ENCODE measurements at regions not wholly inside any gene's neighbourhood (a gene's known extent, or its start where the extent isn't known, plus 50 kb on each side); places are given as distances from the start of the nearest gene placed in this dataset.

DNA sequence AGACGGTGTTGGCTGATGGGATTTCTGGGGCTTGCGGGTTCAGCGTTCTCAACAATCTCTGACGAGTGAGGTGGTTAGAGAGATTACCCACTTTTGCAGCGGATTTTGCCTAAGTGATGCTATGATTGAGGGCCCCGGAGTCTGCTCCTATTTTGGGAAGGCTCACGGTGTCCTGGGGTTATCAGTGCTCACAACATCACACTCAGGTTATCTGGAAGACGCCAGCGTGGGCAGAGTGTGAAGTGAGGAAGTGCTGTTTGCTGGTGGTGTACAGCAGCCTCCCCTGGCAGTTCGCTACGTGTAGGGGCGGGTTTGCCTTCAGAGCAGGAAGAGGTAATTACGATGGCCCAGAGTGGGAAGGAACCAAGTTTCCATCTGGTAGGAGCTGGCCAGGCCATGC, 341.2 kb upstream of the IRX2 start:
- TF ChIP-seq, protein P1, sequence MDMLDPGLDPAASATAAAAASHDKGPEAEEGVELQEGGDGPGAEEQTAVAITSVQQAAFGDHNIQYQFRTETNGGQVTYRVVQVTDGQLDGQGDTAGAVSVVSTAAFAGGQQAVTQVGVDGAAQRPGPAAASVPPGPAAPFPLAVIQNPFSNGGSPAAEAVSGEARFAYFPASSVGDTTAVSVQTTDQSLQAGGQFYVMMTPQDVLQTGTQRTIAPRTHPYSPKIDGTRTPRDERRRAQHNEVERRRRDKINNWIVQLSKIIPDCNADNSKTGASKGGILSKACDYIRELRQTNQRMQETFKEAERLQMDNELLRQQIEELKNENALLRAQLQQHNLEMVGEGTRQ (IDR thresholded peaks at IDR 0.05; ENCODE audit: low read length), result no peak
- TF ChIP-seq SIN3A (conservative IDR thresholded peaks at IDR 0.05 in 1 of 2, IDR thresholded peaks at IDR 0.05 in 1 of 2; ENCODE audit: low read depth in 1 of 2, low read length in 2 of 2) (no peak), EP300 (IDR thresholded peaks at IDR 0.05; ENCODE audit: borderline replicate concordance in 1 of 2, low read depth in 2 of 2, low read length in 2 of 2) (no peak), TCF12 (IDR thresholded peaks at IDR 0.05; ENCODE audit: low read depth, low read length) (no peak), JUND (IDR thresholded peaks at IDR 0.05; ENCODE audit: low read length) (no peak), TAF1 (IDR thresholded peaks at IDR 0.05; ENCODE audit: low read depth, low read length) (no peak), POLR2A (IDR thresholded peaks at IDR 0.05; ENCODE audit: control extremely low read depth in 1 of 2, low read depth in 2 of 2, low read length in 2 of 2) (no peak), GABPA (IDR thresholded peaks at IDR 0.05; ENCODE audit: borderline replicate concordance, insufficient read depth, low read length) (no peak), CHD2 (IDR thresholded peaks at IDR 0.05; ENCODE audit: low read length) (no peak)
- TF ChIP-seq, protein P2, sequence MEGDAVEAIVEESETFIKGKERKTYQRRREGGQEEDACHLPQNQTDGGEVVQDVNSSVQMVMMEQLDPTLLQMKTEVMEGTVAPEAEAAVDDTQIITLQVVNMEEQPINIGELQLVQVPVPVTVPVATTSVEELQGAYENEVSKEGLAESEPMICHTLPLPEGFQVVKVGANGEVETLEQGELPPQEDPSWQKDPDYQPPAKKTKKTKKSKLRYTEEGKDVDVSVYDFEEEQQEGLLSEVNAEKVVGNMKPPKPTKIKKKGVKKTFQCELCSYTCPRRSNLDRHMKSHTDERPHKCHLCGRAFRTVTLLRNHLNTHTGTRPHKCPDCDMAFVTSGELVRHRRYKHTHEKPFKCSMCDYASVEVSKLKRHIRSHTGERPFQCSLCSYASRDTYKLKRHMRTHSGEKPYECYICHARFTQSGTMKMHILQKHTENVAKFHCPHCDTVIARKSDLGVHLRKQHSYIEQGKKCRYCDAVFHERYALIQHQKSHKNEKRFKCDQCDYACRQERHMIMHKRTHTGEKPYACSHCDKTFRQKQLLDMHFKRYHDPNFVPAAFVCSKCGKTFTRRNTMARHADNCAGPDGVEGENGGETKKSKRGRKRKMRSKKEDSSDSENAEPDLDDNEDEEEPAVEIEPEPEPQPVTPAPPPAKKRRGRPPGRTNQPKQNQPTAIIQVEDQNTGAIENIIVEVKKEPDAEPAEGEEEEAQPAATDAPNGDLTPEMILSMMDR (IDR thresholded peaks at IDR 0.05; ENCODE audit: control extremely low read depth in 1 of 3, insufficient read depth in 1 of 3, low read depth in 1 of 3, low read length in 3 of 3), result no peak
- TF ChIP-seq, protein P3, sequence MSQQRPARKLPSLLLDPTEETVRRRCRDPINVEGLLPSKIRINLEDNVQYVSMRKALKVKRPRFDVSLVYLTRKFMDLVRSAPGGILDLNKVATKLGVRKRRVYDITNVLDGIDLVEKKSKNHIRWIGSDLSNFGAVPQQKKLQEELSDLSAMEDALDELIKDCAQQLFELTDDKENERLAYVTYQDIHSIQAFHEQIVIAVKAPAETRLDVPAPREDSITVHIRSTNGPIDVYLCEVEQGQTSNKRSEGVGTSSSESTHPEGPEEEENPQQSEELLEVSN (IDR thresholded peaks at IDR 0.05), result no peak
